ENCODE measurements at regions not wholly inside any gene's neighbourhood (a gene's known extent, or its start where the extent isn't known, plus 50 kb on each side); places are given as distances from the start of the nearest gene placed in this dataset.

- no peak for TF ChIP-seq TAF1 (IDR thresholded peaks at IDR 0.05; ENCODE audit: low read depth)
- TF ChIP-seq RAD21 (conservative IDR thresholded peaks at IDR 0.05): no peak
Observed at GRCh38 chr2:47283659-47284058, 85.5 kb upstream of the EPCAM start.

All from neural cell (in vitro differentiated cells).